Peyer's patch (tissue), 4 donors: ENCODE measurements at regions not wholly inside any gene's neighbourhood (a gene's known extent, or its start where the extent isn't known, plus 50 kb on each side); places are given as distances from the start of the nearest gene placed in this dataset.

Source experiments
- CTCF ChIP-seq, 6 experiments: fragments of 450-650 bp in 4 of 6; fragments of 200-600 bp in 2 of 6; sonication (generic) in 1 of 6; IDR thresholded peaks; one replicate each; pipeline ENCODE4 v1.5.1; 2017 to 2019; ENCODE audit warnings: antibody characterized with exemption in 6 of 6, mild to moderate bottlenecking in 3 of 6, moderate library complexity in 1 of 6
- POLR2A ChIP-seq, 2 donors: fragments of 450-650 bp; IDR thresholded peaks; one replicate each; pipeline ENCODE4 v1.5.1; 2017; ENCODE audit warnings: antibody characterized with exemption in 2 of 2, mild to moderate bottlenecking in 2 of 2, moderate library complexity in 2 of 2

DNA sequence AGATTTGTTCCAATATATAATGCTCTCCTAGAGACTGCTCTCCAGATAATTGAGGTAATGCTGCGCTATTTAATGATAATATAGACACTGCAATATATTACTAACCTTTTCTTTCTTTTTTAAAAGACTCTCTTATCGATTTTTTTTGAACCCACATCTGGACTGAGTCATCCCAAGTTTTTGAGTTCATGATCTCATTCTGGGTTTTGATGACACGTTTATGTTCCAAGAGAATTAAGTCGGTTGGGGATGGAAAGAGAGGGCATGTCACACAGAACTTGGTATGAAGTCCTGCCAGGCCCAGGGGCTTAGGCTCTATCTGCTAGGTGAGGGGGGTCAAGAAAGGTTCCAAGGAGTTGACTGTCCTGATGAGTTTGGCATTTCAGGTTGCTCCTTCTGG, 431.1 kb downstream of the MFSD1 start:
- TF ChIP-seq CTCF (IDR thresholded peaks at IDR 0.05) = no peak
- TF ChIP-seq POLR2A (IDR thresholded peaks at IDR 0.05) = no peak
